Endothelial cell of umbilical vein (primary cell): ENCODE measurements at regions not wholly inside any gene's neighbourhood (a gene's known extent, or its start where the extent isn't known, plus 50 kb on each side); places are given as distances from the start of the nearest gene placed in this dataset.

Experiments used
- BruUV-seq: library from RNA; stranded (reverse); fragments of 400-500 nt; replicated peaks from 2 replicates; lab custom pipeline; 2021; lab: Mats Ljungman, UMichigan
- CTCF ChIA-PET: fragments of 300-600, 350-600 bp; sonication (Branson Sonifier 250); formaldehyde crosslinking; loops from one replicate; lab custom pipeline; 2021; ENCODE audit warnings: antibody characterized with exemption, inconsistent platforms; lab: Charles Lee
- POLR2A ChIA-PET: fragments of 300-600, 350-600 bp; sonication (Branson Sonifier 250); formaldehyde crosslinking; loops from one replicate; lab custom pipeline; 2021; ENCODE audit warnings: antibody characterized with exemption, inconsistent platforms; lab: Charles Lee
- DNase-seq: peaks from one replicate; pipeline ENCODE4 v3.0.0-alpha.2; 2011; ENCODE audit warnings: low read depth, low spot score
- FAIRE-seq: peaks from 2 replicates; lab custom pipeline; 2011; peaks lifted over from hg19 to GRCh38; lab: Jason Lieb, UNC
- H2AFZ ChIP-seq: 2 replicates; pipeline ENCODE4 v1.6.0; 2012; ENCODE audit warnings: low read depth, low read length, control low read depth, inconsistent platforms
- H3K27ac ChIP-seq: 2 replicates; pipeline ENCODE4 v1.5.1; 2011; ENCODE audit warnings: low read depth, mild to moderate bottlenecking, control low read depth, low read length, moderate library complexity; ENCODE audit not compliant: insufficient read depth
- H3K27me3 ChIP-seq, 2 experiments: 2 replicates each; pipeline versions ENCODE4 v1.6.0 to v1.6.1; 2011; ENCODE audit warnings: low read length in 2 of 2, mixed read lengths in 1 of 2; ENCODE audit not compliant: control insufficient read depth in 2 of 2, insufficient read depth in 2 of 2
- H3K36me3 ChIP-seq, 2 experiments: 2 replicates in 1 of 2; 3 replicates in 1 of 2; pipeline ENCODE4 v1.5.1; 2011; ENCODE audit warnings: low read length in 2 of 2, mild to moderate bottlenecking in 1 of 2, moderate library complexity in 1 of 2; ENCODE audit not compliant: control insufficient read depth in 2 of 2, insufficient read depth in 2 of 2; ENCODE audit errors: extremely low read depth in 1 of 2
- H3K4me1 ChIP-seq: 3 replicates; pipeline ENCODE4 v1.5.1; 2011; ENCODE audit warnings: mild to moderate bottlenecking, low read length; ENCODE audit not compliant: control insufficient read depth, insufficient read depth; ENCODE audit errors: extremely low read depth
- H3K4me2 ChIP-seq: 2 replicates; pipeline ENCODE4 v1.6.1; 2011; ENCODE audit warnings: low read length, control low read depth, mixed read lengths; ENCODE audit not compliant: insufficient read depth
- H3K4me3 ChIP-seq, 3 experiments: fragments of 200-600 bp in 1 of 3; sonication (generic), shearing (Covaris generic) in 1 of 3; replicated peaks in 1 of 3; 2 replicates each; pipeline ENCODE4 v1.5.1; 2011 to 2016; ENCODE audit warnings: control low read depth in 3 of 3, low read length in 3 of 3, mild to moderate bottlenecking in 2 of 3, inconsistent platforms in 1 of 3, low read depth in 1 of 3, moderate library complexity in 1 of 3; ENCODE audit not compliant: insufficient read depth in 1 of 3
- H3K79me2 ChIP-seq: 2 replicates; pipeline ENCODE4 v1.6.0; 2012; ENCODE audit warnings: low read length, inconsistent platforms; ENCODE audit not compliant: control insufficient read depth, insufficient read depth
- H3K9ac ChIP-seq: replicated peaks from 2 replicates; pipeline ENCODE3; 2011; ENCODE audit warnings: low read length, control low read depth; ENCODE audit not compliant: insufficient read depth; ENCODE audit errors: extremely low read depth
- H3K9me1 ChIP-seq: replicated peaks from 3 replicates; pipeline ENCODE4 v1.6.0; 2011; ENCODE audit warnings: mild to moderate bottlenecking, low read length; ENCODE audit not compliant: control insufficient read depth, insufficient read depth; ENCODE audit errors: extremely low read depth
- H3K9me3 ChIP-seq: replicated peaks from 2 replicates; pipeline ENCODE4 v1.5.1; 2012; ENCODE audit warnings: low read length, inconsistent platforms; ENCODE audit not compliant: control insufficient read depth, insufficient read depth
- H4K20me1 ChIP-seq: replicated peaks from 2 replicates; pipeline ENCODE3; 2011; ENCODE audit warnings: mild to moderate bottlenecking, low read length; ENCODE audit not compliant: control insufficient read depth, insufficient read depth; ENCODE audit errors: extremely low read depth
- CTCF ChIP-seq, 2 donors: IDR thresholded peaks; 1 replicate in 1 of 2; 2 replicates in 1 of 2; pipeline ENCODE4 v1.5.1; 2011; ENCODE audit warnings: low read length in 2 of 2, mild to moderate bottlenecking in 2 of 2, moderate library complexity in 2 of 2, control low read depth in 1 of 2, inconsistent platforms in 1 of 2, low read depth in 1 of 2; ENCODE audit not compliant: insufficient read depth in 1 of 2; ENCODE audit errors: extremely low read depth in 1 of 2
- EZH2 ChIP-seq: IDR thresholded peaks from 2 replicates; pipeline ENCODE4 v1.6.1; 2012; ENCODE audit warnings: borderline replicate concordance, low read depth, mild to moderate bottlenecking, moderate library complexity, low read length, inconsistent platforms; ENCODE audit not compliant: severe bottlenecking
- FOS ChIP-seq: IDR thresholded peaks from 2 replicates; pipeline ENCODE4 v1.6.1; 2011; ENCODE audit warnings: mild to moderate bottlenecking, low read length, moderate library complexity, borderline replicate concordance; ENCODE audit not compliant: insufficient read depth
- GATA2 ChIP-seq: IDR thresholded peaks from 2 replicates; pipeline ENCODE4 v1.7.0; 2011; ENCODE audit warnings: low read depth, mild to moderate bottlenecking, moderate library complexity, mixed read lengths, low read length; ENCODE audit not compliant: insufficient read length, insufficient read depth
- JUN ChIP-seq: IDR thresholded peaks from 2 replicates; pipeline ENCODE4 v1.6.1; 2011; ENCODE audit warnings: borderline replicate concordance, low read depth; ENCODE audit not compliant: insufficient read length, insufficient read depth
- MYC ChIP-seq: IDR thresholded peaks from one replicate; pipeline ENCODE4 v1.6.1; 2011; ENCODE audit warnings: mild to moderate bottlenecking, low read depth, low read length
- POLR2A ChIP-seq: IDR thresholded peaks from 2 replicates; pipeline ENCODE4 v1.6.1; 2012; ENCODE audit warnings: low read depth, mild to moderate bottlenecking, control low read depth, low read length
- POLR2AphosphoS5 ChIP-seq: IDR thresholded peaks from 2 replicates; pipeline ENCODE4 v1.6.1; 2012; ENCODE audit warnings: low read depth, mild to moderate bottlenecking, control low read depth, low read length, moderate library complexity; ENCODE audit not compliant: insufficient read depth
- dilution Hi-C: fragments of 300-500 bp; cut with MboI; formaldehyde crosslinking; loops from one replicate; pipeline ENCODE4 v1.15.0; 2019; ENCODE audit warnings: low sequenced_read_pairs; ENCODE audit not compliant: extremely low pct_ligation_motif_present
- intact Hi-C: fragments of 100-400 bp; cut with micrococcal nuclease; formaldehyde crosslinking; loops from one replicate; pipeline ENCODE4 v1.10.0; 2022
- TF ChIP-seq, protein P1 (sequence below): IDR thresholded peaks from 2 replicates; pipeline ENCODE4 v1.6.1; 2011; ENCODE audit not compliant: insufficient read depth, insufficient read length

GRCh38 chr4:23374259-23374658, 515.6 kb downstream of the PPARGC1A start:
- H3K79me2 ChIP-seq: no peaks in the 10 kb centered on the region
- ChIA-PET CTCF (no interaction called here), POLR2A (no interaction called here)
- no peaks in the 10 kb centered on the region for H3K9me3 ChIP-seq
- TF ChIP-seq JUN (no peak), CTCF (IDR thresholded peaks at IDR 0.05; ENCODE audit: extremely low read depth in 1 of 2, insufficient read depth in 1 of 2, low read depth in 1 of 2, low read length in 2 of 2) (no peak), POLR2AphosphoS5 (no peak), GATA2 (no peak), MYC (no peak), EZH2 (no peak), POLR2A (no peak), FOS (no peak)
- TF ChIP-seq, protein P1, sequence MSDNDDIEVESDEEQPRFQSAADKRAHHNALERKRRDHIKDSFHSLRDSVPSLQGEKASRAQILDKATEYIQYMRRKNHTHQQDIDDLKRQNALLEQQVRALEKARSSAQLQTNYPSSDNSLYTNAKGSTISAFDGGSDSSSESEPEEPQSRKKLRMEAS: no peak
- no peak overlapping the region for H3K9ac ChIP-seq
- dilution Hi-C loops (no loop called here), intact Hi-C loops (no loop called here)
- no peaks in the 10 kb centered on the region for H3K9me1 ChIP-seq
- no peak overlapping the region for H3K4me2 ChIP-seq
- no peak overlapping the region for H2AFZ ChIP-seq
- H3K27me3 ChIP-seq: no peaks in the 10 kb centered on the region
- no peak overlapping the region for H3K4me3 ChIP-seq
- H3K4me1 ChIP-seq: no peaks in the 10 kb centered on the region
- no peaks in the 10 kb centered on the region for H3K36me3 ChIP-seq
- DNase-seq: no peak
- no peak for FAIRE-seq
- H4K20me1 ChIP-seq: no peaks in the 10 kb centered on the region
- H3K27ac ChIP-seq: no peak overlapping the region
- BruUV-seq: no TSS peak
